ENCODE measurements at regions not wholly inside any gene's neighbourhood (a gene's known extent, or its start where the extent isn't known, plus 50 kb on each side); places are given as distances from the start of the nearest gene placed in this dataset.

GRCh38 chr11:26268980-26269660, 62.8 kb upstream of the ANO3 start:
- TF ChIP-seq, protein P1, sequence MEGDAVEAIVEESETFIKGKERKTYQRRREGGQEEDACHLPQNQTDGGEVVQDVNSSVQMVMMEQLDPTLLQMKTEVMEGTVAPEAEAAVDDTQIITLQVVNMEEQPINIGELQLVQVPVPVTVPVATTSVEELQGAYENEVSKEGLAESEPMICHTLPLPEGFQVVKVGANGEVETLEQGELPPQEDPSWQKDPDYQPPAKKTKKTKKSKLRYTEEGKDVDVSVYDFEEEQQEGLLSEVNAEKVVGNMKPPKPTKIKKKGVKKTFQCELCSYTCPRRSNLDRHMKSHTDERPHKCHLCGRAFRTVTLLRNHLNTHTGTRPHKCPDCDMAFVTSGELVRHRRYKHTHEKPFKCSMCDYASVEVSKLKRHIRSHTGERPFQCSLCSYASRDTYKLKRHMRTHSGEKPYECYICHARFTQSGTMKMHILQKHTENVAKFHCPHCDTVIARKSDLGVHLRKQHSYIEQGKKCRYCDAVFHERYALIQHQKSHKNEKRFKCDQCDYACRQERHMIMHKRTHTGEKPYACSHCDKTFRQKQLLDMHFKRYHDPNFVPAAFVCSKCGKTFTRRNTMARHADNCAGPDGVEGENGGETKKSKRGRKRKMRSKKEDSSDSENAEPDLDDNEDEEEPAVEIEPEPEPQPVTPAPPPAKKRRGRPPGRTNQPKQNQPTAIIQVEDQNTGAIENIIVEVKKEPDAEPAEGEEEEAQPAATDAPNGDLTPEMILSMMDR (conservative IDR thresholded peaks at IDR 0.05 in 1 of 2, IDR thresholded peaks at IDR 0.05 in 1 of 2; ENCODE audit: low read depth in 1 of 2, low read length in 2 of 2), result no peak
- TF ChIP-seq EZH2 (IDR thresholded peaks at IDR 0.05; ENCODE audit: low read length, missing control alignments), result no peak

Data from fibroblast of lung (primary cell).